Aorta (tissue), 5 donors: ENCODE measurements at regions not wholly inside any gene's neighbourhood (a gene's known extent, or its start where the extent isn't known, plus 50 kb on each side); places are given as distances from the start of the nearest gene placed in this dataset.

Experiments used
- ATAC-seq: fragments of 200-7000 bp; cut with Tn5 transposase; one replicate; pipeline ENCODE4 v1.9.1; 2022; ENCODE audit warnings: moderate library complexity; ENCODE audit not compliant: low FRiP score
- DNase-seq, 2 donors: peaks; one replicate each; pipeline ENCODE4 v3.0.0-alpha.2; 2020
- H3K27ac ChIP-seq, 2 donors: one replicate each; pipeline ENCODE4 v1.5.1; 2013; ENCODE audit warnings: low read length in 2 of 2, mild to moderate bottlenecking in 2 of 2, moderate library complexity in 2 of 2, control low read depth in 1 of 2, inconsistent platforms in 1 of 2, low read depth in 1 of 2
- H3K27me3 ChIP-seq, 2 donors: one replicate each; pipeline ENCODE4 v1.6.1; 2013; ENCODE audit warnings: control low read depth in 1 of 2, low read length in 1 of 2, mild to moderate bottlenecking in 1 of 2, moderate library complexity in 1 of 2; ENCODE audit not compliant: insufficient read depth in 2 of 2, control insufficient read depth in 1 of 2
- H3K36me3 ChIP-seq, 2 donors: one replicate each; pipeline ENCODE4 v1.6.1; 2013; ENCODE audit warnings: control low read depth in 1 of 2, low read length in 1 of 2, mild to moderate bottlenecking in 1 of 2; ENCODE audit not compliant: insufficient read depth in 2 of 2, control insufficient read depth in 1 of 2
- H3K4me1 ChIP-seq, 2 donors: one replicate each; pipeline ENCODE4 v1.6.1; 2013; ENCODE audit warnings: low read length in 2 of 2, control low read depth in 1 of 2, mild to moderate bottlenecking in 1 of 2, moderate library complexity in 1 of 2; ENCODE audit not compliant: insufficient read depth in 2 of 2, control insufficient read depth in 1 of 2
- H3K4me3 ChIP-seq, 2 donors: one replicate each; pipeline ENCODE4 v1.5.1; 2013; ENCODE audit warnings: low read length in 2 of 2, control low read depth in 1 of 2, mild to moderate bottlenecking in 1 of 2
- H3K9me3 ChIP-seq: one replicate; pipeline ENCODE4 v1.6.1; 2013; ENCODE audit warnings: mild to moderate bottlenecking, low read length; ENCODE audit not compliant: control insufficient read depth
- WGBS, 2 donors: extraction: QIAGEN DNeasy Blood & Tissue Kit; methylation state at CpG; one replicate each; pipeline ENCODE4 v1.1.7; 2013; 5-methylcytosine and 5-hydroxymethylcytosine counted together
- intact Hi-C, 2 donors: fragments of 100-400 bp; cut with DNase I; formaldehyde crosslinking; loops; one replicate each; pipeline versions ENCODE4 v1.14.2 to v1.15.0; 2022
- donor health status: healthy with polysubstance abuse.
- donor health status: Bipolar disorder and iron deficiency.
- donor health status: DM: no; HTN: no; CAD: no.
- donor health status: DM: no; HTN: no; CAD: no.
- donor health status: DM: yes; HTN: yes; CAD: no.

- Histone ChIP-seq H3K9me3 (no peaks in the 10 kb centered on the region), H3K4me1 (no peaks in the 10 kb centered on the region), H3K4me3 (no peak overlapping the region), H3K36me3 (no peaks in the 10 kb centered on the region), H3K27me3 (no peaks in the 10 kb centered on the region), H3K27ac (no peak overlapping the region)
- 95 to 97% methylated on average over 2 of the region's 2 CpGs for WGBS, 2 donors
- DNase-seq, result no peak
- no peak for ATAC-seq
- intact Hi-C loops, result no loop called here
These were observed 52.6 kb upstream of the KATNAL1 start for GRCh38 chr13:30359991-30360390.

- H3K27me3 ChIP-seq, result no peaks in the 10 kb centered on the region
- H3K36me3 ChIP-seq, result no peaks in the 10 kb centered on the region
- WGBS, 2 donors, result 51 to 56% methylated on average over 3 of the region's 3 CpGs
- ATAC-seq, result no peak
- intact Hi-C loops, result no loop called here
- H3K9me3 ChIP-seq, result no peaks in the 10 kb centered on the region
- no peak for DNase-seq
- H3K4me3 ChIP-seq, result no peak overlapping the region
- H3K4me1 ChIP-seq, result no peaks in the 10 kb centered on the region
- no peak overlapping the region for H3K27ac ChIP-seq
These were observed 53.2 kb upstream of the KATNAL1 start for GRCh38 chr13:30360586-30360985.

- Histone ChIP-seq H3K27me3 (no peaks in the 10 kb centered on the region), H3K27ac (no peak overlapping the region), H3K36me3 (no peaks in the 10 kb centered on the region), H3K4me3 (no peak overlapping the region), H3K9me3 (no peaks in the 10 kb centered on the region), H3K4me1 (no peaks in the 10 kb centered on the region)
- intact Hi-C loops, result no loop called here
- no peak for ATAC-seq
- no peak for DNase-seq
- 65 to 69% methylated on average over 6 of the region's 6 CpGs for WGBS, 2 donors
These were observed 54.8 kb upstream of the KATNAL1 start for GRCh38 chr13:30362005-30362788.

GRCh38 chr13:30362869-30363268 is 55.5 kb upstream of the KATNAL1 start:
- ATAC-seq, result peak; percentile 39
- H3K27ac ChIP-seq, result no peak overlapping the region

GRCh38 chr13:30363725-30364124 is 56.4 kb upstream of the KATNAL1 start:
- 88% methylated on average over 5 of the region's 5 CpGs for WGBS, 2 donors
- no peak for ATAC-seq
- no peak overlapping the region for H3K4me3 ChIP-seq
- H3K9me3 ChIP-seq, result no peaks in the 10 kb centered on the region
- no peaks in the 10 kb centered on the region for H3K27me3 ChIP-seq
- H3K27ac ChIP-seq, result no peak overlapping the region
- intact Hi-C loops, result no loop called here
- DNase-seq, result no peak
- no peaks in the 10 kb centered on the region for H3K4me1 ChIP-seq
- H3K36me3 ChIP-seq, result no peaks in the 10 kb centered on the region

More at GRCh38 chr13:30362869-30363268, 55.5 kb upstream of the KATNAL1 start:
- intact Hi-C loops, result no loop called here
- Histone ChIP-seq H3K27me3 (no peaks in the 10 kb centered on the region), H3K4me3 (no peak overlapping the region), H3K4me1 (no peaks in the 10 kb centered on the region), H3K36me3 (no peaks in the 10 kb centered on the region), H3K9me3 (no peaks in the 10 kb centered on the region)
- WGBS, 2 donors, result 85 to 87% methylated on average over 12 of the region's 12 CpGs
- DNase-seq, result no peak

- Histone ChIP-seq H3K27ac (no peak overlapping the region), H3K27me3 (no peaks in the 10 kb centered on the region), H3K4me3 (no peak overlapping the region), H3K9me3 (no peaks in the 10 kb centered on the region), H3K4me1 (no peaks in the 10 kb centered on the region), H3K36me3 (no peaks in the 10 kb centered on the region)
- no peak for DNase-seq
- ATAC-seq, result no peak
- intact Hi-C loops, result no loop called here
- 91 to 93% methylated on average over 3 of the region's 3 CpGs for WGBS, 2 donors
These were observed 56.8 kb upstream of the KATNAL1 start for GRCh38 chr13:30364133-30364532.

GRCh38 chr13:30364876-30365275 is 57.4 kb upstream of the UBE2L5 start:
- Histone ChIP-seq H3K27ac (no peak overlapping the region), H3K36me3 (no peaks in the 10 kb centered on the region), H3K4me1 (no peaks in the 10 kb centered on the region), H3K27me3 (no peaks in the 10 kb centered on the region), H3K9me3 (no peaks in the 10 kb centered on the region), H3K4me3 (no peak overlapping the region)
- intact Hi-C loops, result no loop called here
- 77% methylated on average over 7 of the region's 7 CpGs for WGBS, 2 donors
- no peak for ATAC-seq
- no peak for DNase-seq

GRCh38 chr13:30366088-30366487 is 56.2 kb upstream of the UBE2L5 start:
- no peaks in the 10 kb centered on the region for H3K27me3 ChIP-seq

GRCh38 chr13:30367296-30367695 is 55.0 kb upstream of the UBE2L5 start:
- no peak for ATAC-seq
- intact Hi-C loops, result no loop called here
- Histone ChIP-seq H3K4me1 (no peaks in the 10 kb centered on the region), H3K9me3 (no peaks in the 10 kb centered on the region), H3K27me3 (no peaks in the 10 kb centered on the region), H3K4me3 (no peak overlapping the region), H3K36me3 (no peaks in the 10 kb centered on the region), H3K27ac (no peak overlapping the region)
- WGBS, 2 donors, result 94 to 98% methylated on average over 12 of the region's 12 CpGs
- DNase-seq, result no peak

More at GRCh38 chr13:30366088-30366487, 56.2 kb upstream of the UBE2L5 start:
- Histone ChIP-seq H3K36me3 (no peaks in the 10 kb centered on the region), H3K27ac (no peak overlapping the region), H3K4me1 (no peaks in the 10 kb centered on the region), H3K4me3 (no peak overlapping the region), H3K9me3 (no peaks in the 10 kb centered on the region)
- 89 to 94% methylated on average over 1 of the region's 1 CpG for WGBS, 2 donors
- ATAC-seq (no peak), DNase-seq (no peak)
- intact Hi-C loops, result no loop called here
